NCI-H2196 treated with DMSO at 0.1 percent for 48 hours (cell line): ENCODE measurements at regions not wholly inside any gene's neighbourhood (a gene's known extent, or its start where the extent isn't known, plus 50 kb on each side); places are given as distances from the start of the nearest gene placed in this dataset.

ENCODE experiments used
- DNase-seq: peaks from one replicate; lab custom pipeline; 2025; ENCODE audit not compliant: unreplicated experiment; lab: John Stamatoyannopoulos, UW

DNA sequence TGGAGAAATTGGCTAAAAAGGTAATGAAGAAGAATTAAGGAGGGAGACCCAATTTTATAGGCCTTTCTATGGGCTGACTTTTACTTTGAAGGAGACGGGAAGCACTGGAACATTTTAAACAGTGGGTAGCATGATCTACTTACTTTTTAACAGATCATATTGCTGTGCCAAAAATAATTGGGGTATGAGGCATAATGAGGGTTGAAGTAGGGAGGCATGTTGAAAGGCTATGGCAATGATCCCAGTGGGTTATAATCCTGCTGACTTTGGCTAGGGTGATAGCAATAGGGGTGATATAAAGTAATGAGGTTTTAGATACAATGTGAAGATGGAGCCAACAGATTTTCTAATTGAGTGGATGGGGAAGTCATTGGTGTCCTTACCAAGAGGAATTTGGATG, 73.2 kb downstream of the GPR37 start:
- no peak for DNase-seq

GRCh38 chr7:124690840-124691239, 74.8 kb downstream of the GPR37 start:
- no peak for DNase-seq

DNA sequence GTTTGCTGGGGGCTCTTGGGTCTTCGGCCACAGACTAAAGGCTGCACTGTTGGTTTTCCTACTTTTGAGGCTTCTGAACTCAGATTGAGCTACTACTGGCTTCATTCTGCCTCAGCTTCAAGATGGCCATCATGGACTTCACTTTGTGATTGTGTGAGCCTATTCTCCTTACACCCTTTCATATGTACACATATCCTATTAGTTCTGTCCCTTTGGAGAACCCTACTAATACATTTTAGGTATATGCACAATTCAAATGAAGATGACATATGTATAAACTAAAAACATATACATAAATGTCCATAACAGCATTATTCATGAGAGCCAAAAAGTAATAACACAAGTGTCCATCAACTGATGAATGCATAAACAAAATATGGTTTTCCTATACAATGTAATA, 75.7 kb downstream of the GPR37 start:
- DNase-seq: no peak

GRCh38 chr7:124689523-124689922, 76.1 kb downstream of the GPR37 start:
- no peak for DNase-seq

- no peak for DNase-seq
Measured at GRCh38 chr7:124688991-124689390, 76.6 kb downstream of the GPR37 start.

DNA sequence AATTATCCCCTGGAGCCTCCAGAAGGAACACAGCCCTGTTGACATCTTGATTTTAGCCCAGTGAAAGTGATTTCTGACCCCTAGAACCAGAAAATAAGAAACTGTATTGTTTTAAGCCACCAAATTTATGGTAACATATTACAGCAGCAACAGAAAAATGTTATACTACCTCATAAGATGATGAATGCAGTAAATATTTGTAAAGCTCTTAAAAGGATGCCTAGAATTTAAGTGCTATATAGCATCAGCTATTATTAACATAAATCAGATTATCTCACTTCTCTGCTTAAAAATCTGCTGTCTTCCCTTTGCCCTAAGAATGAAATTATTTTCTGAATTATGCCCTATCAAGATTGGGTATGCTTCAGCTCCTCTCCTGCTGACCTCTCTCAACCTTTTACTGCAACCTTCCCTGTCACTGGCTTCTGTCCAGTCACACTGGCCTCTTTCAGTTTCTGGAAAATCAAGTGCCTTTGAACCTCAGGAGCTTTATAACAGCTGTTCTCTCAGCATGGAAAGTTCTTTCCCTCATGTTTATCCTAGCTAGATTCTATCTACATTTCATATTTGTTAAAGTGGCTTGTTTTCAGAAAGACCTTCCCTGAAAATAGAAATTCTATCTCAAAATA, 78.9 kb downstream of the GPR37 start:
- no peak for DNase-seq

DNA sequence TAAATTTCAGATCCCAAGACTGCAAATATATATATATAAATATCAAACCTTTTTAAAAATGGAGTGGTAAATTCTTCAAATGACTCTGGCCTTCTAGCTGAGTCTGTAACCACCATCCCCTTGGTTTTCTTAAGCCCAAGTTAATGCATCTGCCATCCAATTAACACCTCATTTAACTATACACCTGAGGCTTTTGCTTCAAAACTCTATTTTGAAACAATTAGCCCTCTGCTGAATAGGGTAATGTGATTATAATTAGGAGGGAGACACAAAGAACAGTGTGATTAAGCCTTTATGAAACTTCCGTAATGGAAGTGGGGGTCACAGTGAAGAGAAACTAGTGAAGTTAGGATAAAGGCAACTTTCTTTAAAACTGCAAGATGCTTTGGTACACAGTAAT, 83.6 kb downstream of the GPR37 start:
- DNase-seq: no peak

DNA sequence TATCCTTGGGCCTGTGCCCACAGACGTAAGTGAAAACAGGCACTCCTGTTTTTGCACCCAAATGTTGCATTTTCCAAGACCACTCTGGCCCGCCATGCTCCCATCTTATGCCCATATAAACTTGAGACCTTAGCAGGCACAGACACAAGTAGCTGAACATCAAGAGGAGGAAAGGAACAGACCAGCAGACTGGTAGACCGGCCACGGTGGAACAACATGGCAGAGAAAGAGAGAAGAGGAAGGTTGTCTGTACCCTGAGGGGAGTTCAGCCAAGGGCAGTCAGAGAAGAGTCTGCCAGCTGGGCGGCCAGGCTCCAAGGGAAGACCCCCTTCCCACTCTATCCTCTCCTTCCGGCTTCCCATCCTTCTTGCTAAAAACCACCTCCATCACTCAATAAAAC, 85.3 kb downstream of the GPR37 start:
- DNase-seq: no peak

DNA sequence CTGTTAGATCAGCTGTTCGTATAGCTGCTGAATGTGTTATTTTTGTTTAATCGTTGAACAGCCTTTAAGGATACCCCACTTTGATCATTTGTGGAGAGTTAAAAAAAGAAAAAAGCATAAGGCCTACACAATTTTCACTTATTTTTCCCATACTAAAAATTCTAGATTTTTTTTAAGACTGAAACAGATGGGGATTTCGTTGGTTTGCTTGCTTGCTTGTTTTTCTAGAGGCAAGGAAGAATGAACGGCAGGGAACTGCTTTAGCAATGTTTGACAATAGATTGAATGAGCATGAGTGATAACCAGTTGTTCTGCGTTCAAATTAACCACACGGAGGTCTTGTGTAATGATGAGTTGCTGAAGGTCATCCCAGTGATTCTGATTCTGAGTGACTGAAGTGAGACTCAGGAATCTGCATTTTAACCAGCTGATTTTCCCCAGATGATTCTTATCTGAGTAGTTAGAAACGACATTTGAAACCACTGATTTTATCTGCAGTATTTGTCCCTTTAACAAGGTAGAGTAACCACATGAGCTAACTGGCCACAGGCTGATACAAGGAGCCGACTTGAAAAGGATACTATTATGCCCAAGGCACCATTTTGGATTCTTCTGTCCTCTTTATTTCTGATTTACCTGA, 85.9 kb downstream of the GPR37 start:
- no peak for DNase-seq

DNA sequence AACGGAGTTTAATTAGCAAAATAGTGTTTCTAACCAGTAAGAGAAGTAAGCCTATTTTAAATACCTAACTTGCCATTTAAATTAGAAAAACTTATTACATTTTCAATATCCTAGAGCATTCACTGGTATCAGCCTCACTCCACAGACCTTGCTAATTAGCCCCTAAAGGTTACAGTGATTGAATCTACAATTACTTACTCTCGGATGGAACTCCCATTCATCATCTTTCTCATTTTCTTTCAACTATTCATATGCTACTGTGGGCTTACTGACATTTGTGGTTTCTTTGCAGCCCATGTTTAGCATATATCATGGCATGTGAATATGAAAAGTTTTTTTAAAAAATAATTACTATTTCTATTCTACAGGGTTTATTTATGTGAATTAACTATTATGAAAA, 86.4 kb downstream of the GPR37 start:
- no peak for DNase-seq

- DNase-seq: no peak
Measured at GRCh38 chr7:124674451-124674850, 91.1 kb downstream of the GPR37 start.

- DNase-seq: no peak
Measured at GRCh38 chr7:124672011-124672410, 93.6 kb downstream of the GPR37 start.

DNA sequence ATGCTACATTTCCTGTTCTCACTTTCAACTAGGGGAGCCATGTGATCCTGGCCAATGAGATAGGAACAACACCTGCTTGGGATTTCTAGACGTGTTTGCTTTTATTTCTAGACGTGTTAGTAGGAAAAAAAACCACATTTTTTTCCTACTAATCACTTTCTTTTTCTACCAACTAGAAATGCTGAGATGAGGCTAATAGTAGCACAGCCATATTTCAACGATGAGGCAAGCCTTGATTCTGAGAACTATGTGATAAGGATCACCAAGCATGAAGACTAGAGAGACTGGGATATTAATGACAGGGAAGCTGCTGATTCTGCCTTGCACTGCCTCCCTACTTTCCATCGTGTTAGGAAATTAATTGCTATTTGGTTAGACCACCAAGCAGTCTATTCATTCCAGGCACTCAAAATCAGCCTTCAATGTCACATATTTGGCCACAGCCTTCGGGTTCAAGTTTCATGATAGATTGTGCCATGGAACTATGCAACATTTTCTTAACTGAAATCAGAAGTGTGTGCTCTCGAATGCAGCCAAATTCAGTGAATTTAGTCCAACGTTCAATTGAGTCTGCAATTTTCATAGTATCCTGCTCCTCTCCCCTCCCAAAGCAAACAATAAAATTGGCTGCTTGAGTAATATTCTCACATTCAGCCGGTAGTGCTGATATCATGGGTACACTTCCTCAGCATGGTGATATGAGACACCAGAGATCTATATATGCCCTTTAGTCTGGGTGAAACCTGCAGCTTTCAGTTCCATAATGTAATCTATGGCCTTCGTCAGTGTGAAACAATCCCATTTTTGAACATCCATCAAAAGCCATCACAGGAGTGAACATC, 98.1 kb downstream of the GPR37 start:
- DNase-seq: peak; percentile 72

DNA sequence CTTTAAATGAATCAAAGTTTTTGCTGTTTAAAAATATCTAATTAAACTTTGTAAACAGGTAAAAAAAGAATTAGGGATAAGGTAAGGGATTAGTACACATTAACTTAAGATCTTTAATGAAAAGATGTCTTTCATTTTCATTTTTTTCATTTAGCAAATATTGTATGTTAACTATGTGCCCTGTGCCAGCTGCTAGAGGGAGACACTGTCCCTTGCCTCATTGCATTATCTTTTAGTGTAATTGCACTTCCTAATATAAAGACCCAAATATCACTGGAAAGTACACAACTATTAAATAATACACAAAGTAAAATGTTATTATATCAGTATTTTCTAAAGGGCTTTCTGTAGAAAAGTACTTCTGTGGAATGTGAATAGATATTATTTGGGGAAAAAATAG, 102.7 kb downstream of the GPR37 start:
- DNase-seq: no peak

DNA sequence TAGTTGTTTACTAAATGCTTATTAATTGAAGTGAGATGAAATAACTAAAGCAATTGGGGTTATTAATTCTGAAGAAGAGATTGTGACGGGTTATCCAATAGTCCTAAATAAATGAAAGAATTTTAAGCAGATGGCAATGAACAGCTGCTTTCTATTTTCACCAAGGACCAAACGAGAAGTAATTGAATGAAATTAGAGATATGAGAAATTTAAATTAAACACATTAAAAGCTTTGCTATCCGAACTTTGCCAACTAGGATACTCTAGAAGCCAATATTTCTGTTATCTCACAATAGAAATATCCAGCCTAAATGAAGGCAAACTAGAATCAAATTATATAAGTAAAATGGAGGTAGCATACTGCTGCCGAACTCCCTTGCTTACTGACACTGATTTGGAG, 103.2 kb downstream of the GPR37 start:
- DNase-seq: no peak

DNA sequence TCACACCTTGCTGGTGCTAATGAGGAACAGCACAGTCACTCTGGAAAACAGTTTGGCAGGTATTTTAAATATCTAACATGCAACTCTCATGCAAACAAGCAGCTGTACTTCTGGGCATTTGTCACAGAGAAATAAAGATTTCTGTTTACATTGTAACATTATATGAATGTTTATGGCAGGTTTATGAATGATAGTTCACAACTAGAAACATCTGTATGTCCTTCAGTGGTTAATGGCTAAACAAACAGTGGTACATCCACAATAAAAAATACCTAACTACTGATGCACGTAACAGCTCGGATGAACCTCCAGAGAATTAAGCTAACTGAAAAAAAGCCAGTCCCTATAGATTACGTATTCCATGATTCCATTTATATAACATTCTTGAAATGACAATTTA, 109.6 kb downstream of the GPR37 start:
- no peak for DNase-seq

- no peak for DNase-seq
Measured at GRCh38 chr7:124652237-124652636, 113.4 kb downstream of the GPR37 start.

GRCh38 chr7:124651136-124651535, 114.5 kb downstream of the GPR37 start:
- DNase-seq: no peak

GRCh38 chr7:124649397-124650014, 116.1 kb downstream of the GPR37 start:
- no peak for DNase-seq

GRCh38 chr7:124647630-124648306, 117.8 kb downstream of the GPR37 start:
- DNase-seq: no peak

- DNase-seq: no peak
Measured at GRCh38 chr7:124645704-124646103, 119.9 kb downstream of the GPR37 start.
